ENCODE measurements at regions not wholly inside any gene's neighbourhood (a gene's known extent, or its start where the extent isn't known, plus 50 kb on each side); places are given as distances from the start of the nearest gene placed in this dataset.

- TF ChIP-seq CTCF (IDR thresholded peaks at IDR 0.05): peak; percentile 33 to 67 (median 56)
- TF ChIP-seq POLR2A (IDR thresholded peaks at IDR 0.05): no peak
These were observed 133.7 kb downstream of the NMUR2 start for GRCh38 chr5:152271420-152271819.

All from adrenal gland (tissue), 5 donors.